Fibroblast of skin of abdomen (primary cell): ENCODE measurements at regions not wholly inside any gene's neighbourhood (a gene's known extent, or its start where the extent isn't known, plus 50 kb on each side); places are given as distances from the start of the nearest gene placed in this dataset.
A peak's percentile ranks its signal among the peaks of the same experiment; 100 is the strongest.
"Not testable (repeated sequence)": the region's sequence is repeated elsewhere in the genome, so short reads cannot be mapped to it uniquely, and the experiment has no call there.

Experiments
- DNase-seq: peaks from one replicate; pipeline ENCODE4 v3.0.0-alpha.2; 2013

DNA sequence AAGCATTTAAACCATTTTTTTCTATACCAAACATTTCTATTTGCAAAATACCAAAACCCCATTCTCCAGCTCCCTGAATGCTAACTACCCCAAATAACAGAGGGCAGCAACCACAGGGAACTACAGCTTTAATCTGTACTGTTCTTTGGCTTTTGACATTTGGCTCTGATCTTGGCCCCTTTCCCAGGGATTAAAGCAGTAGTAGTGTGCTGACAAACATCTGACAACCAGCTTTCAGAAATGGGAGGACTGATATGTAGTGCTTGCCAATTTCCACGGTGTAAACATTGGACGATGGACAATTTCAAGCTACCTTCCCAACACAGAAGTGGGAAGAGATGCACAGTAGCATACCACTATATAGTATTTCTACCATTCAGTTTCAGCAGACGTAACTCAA is 88.4 kb upstream of the TEAD1 start:
- DNase-seq, result no peak

DNA sequence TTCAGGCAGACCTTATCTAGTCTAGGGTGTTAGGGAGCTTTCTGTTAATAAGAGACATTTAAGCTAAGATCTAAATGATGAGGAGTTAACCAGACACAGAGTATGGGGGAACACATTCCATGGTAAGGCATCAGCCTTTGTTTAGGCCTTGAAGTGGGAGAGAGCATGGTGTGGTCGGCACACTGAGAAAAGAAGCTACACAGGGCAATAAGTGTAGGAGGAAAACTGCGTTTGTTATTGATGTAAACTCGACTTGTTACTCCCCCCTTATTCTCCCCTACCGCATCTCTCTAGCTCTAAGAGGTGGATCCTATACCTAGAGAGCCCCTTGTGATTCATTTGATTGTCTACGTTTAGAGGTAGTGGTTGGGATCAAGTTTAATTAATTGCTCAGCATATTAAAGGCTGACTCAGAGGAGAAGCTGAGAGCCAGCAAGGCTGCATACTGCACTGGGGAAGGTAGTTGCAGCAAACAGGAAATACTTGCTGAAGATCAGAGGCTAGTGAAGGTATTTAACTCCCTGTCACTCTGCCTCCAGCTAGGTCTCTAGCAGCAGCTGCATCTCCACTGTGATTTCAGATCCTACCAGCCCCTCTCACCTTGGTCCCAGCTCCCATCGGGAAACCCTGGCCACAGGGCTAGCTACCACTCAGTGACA is 86.8 kb upstream of the TEAD1 start:
- DNase-seq, result peak; percentile 81

- DNase-seq, result no peak
These were observed 82.5 kb upstream of the TEAD1 start for GRCh38 chr11:12591706-12592105.

GRCh38 chr11:12592283-12592682 is 81.9 kb upstream of the TEAD1 start:
- DNase-seq, result no peak

- DNase-seq, result not testable (repeated sequence)
These were observed 79.0 kb upstream of the TEAD1 start for GRCh38 chr11:12595089-12595847.

GRCh38 chr11:12598330-12599256 is 75.6 kb upstream of the TEAD1 start:
- DNase-seq, result peak; percentile 75

DNA sequence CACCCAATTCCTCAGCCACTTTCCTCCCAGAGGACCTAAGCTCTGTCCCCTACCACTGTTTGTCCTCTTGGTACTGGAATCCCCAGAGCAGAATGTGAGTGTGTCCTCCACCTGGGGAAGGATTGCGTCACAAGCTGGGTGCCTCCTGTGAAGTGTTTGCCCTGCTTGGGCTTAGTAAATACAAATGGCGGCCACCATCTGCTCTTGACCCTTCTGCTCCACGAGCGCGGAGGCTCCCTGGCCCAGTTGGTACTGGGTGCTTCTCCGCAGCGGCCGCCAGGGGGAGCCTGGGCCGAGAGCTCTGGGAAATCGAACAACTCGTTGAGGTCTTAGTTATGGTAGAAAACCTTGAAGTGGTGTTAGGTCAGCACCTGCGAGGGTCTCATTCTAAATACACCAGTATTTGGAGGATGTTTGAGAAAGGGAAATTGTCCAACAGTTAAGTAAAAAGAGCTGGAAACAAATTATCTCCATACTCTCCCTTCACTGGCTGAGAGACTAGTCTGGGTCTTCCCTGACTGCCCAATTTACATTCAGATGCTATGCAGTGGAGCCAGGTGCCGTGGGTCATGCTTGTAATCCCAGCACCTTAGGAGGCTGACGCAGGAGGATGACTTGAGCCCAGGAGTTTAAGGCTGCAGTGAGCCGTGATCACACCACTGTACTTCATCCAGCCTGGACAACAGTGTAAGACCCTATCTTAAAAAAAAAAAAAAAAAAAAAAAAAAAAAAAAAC is 74.6 kb upstream of the TEAD1 start:
- no peak for DNase-seq

DNA sequence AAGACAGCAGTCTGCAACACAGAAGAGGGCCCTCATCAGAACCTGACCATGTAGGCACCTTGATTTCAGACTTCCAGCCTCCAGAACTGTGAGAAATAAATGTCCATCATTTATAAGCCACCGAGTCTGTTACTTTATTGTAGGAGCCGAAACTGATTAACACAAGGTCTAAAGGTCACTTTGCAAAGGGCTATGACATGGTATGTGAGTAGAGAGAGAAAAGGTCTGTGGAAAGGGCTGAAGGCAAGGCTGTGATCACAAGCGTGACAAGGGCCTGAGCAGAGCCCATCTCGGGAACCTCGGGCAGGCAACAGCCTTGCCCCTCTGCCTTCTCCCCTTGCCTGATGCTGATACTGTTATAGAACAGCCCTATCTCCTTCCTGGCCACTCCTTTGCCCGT is 73.4 kb upstream of the TEAD1 start:
- no peak for DNase-seq

DNA sequence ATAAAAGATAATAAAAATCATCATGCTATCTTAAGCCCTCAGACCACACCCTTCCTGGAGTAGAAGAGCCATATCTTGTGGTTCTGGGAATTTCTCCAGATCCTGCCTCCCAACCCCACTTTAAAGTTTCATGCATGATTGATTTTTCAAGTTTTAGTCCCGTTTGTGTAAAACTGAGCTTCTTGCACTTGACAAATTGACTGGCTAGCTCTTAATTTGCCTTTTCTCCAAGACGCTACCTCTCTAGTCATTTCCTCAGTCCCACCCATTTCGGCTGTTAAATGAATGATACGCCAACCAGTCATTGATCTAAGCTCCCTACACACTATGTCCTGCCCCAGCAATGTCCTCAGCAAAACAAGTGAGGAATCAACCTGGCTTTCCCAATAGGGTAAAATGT is 71.8 kb upstream of the TEAD1 start:
- DNase-seq, result peak; percentile 81

DNA sequence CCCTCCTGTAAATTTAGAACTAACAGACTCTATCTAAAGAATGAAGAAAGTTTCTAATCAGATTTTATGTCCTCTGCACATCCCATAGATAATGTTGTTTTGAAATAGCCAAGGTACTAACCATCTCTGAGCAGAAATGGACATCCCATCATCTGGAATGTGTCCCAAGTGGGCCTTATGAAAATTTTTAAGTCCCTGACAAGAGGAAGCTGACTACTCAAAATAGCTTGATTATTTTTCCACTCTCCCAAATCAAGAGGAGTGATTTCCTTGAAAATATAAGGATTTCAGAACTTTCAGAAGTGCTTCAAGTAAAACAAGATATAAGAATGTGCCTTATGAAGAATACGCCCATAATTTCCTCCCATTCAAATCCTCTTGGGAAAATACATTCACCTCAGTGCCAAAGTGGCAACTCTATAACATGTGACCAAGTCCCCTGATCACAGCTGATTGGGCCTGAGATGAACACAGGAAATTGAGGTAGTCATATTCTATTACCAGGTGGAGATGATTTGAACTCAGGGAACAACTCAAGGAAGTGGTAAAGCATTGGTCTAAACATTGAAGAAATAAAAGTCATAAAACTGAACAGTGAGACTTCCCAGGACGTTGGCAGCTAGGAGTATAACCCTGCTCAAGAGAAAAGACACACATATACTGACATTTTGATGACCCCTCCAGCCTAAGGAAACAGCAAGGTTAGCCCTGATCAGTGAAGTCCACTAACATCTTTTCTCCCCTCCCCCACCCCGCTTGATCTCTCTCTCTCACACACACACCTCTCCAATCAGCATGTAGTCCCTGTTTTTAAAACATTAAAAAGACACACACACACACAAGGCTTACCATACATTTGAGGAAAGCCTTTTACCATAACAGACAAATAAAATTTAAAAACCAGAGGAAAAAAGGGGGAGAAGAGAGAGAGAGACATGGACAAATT is 70.8 kb upstream of the TEAD1 start:
- no peak for DNase-seq

DNA sequence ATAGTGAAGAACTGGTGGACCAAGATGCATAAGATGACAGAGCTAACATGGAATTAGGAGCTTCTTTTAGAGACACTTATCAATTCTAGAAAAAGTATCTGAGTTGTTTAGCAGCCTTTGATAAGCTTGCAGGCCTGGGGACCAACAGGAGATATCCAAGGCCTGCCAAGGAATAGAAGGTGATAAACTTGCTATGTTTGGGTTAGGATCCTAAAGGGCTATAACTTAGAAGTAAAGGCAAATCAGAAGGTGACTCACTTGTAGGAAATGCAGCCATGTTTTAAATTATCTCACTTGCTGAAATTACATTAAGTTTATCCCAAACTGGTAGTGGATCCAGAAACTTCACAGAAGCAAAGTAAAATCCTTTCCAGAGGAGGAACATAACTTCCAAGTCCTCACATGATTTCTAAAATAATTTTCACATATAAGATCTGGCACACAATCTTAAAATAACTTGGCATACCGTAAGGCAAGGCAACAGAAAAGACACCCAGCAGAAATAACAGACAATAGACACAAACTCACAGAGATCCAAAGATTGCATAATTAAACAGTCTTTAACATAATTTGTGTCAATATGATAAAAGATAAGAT is 69.6 kb upstream of the TEAD1 start:
- peak; percentile 58 for DNase-seq

DNA sequence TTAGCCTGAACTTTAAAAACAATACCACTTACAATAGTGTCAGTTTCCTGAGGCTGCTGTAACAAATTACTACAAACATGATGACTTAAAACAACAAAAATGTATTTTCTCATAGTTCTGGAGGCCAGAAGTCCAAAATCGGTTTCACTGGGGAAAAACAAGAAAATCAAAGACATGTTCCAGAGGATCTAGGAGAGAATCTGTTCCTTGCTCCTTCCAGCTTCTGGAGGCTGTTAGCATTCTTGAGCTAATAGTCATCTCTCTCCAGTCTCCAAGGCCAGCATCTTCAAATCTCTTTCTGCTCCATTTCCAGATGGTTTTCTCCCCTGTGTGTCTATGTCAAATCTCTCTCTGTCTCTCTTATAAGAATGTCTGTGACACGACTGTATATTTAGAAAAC is 67.6 kb upstream of the TEAD1 start:
- DNase-seq, result peak; percentile 93

- not testable (repeated sequence) for DNase-seq
These were observed 65.5 kb upstream of the TEAD1 start for GRCh38 chr11:12608678-12609077.

DNA sequence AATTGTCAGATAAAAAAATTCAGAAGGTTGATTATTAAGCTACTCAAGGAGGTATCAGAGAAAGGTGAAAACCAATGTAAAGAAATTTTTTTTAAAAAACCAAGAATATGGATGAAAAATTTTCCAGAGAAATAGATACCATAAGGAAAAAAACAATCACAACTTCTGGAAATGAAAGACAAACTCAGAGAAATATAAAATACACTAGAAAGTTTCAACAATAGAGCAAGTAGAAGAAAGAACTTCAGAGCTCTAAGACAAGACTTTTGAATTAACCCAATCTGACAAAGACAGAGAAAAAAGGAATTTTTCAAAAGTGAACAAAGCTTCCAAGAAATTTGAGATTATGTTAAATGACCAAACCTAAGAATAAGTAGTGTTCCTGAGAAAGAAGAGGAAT is 62.9 kb upstream of the TEAD1 start:
- no peak for DNase-seq

GRCh38 chr11:12617632-12618031 is 56.6 kb upstream of the TEAD1 start:
- no peak for DNase-seq

DNA sequence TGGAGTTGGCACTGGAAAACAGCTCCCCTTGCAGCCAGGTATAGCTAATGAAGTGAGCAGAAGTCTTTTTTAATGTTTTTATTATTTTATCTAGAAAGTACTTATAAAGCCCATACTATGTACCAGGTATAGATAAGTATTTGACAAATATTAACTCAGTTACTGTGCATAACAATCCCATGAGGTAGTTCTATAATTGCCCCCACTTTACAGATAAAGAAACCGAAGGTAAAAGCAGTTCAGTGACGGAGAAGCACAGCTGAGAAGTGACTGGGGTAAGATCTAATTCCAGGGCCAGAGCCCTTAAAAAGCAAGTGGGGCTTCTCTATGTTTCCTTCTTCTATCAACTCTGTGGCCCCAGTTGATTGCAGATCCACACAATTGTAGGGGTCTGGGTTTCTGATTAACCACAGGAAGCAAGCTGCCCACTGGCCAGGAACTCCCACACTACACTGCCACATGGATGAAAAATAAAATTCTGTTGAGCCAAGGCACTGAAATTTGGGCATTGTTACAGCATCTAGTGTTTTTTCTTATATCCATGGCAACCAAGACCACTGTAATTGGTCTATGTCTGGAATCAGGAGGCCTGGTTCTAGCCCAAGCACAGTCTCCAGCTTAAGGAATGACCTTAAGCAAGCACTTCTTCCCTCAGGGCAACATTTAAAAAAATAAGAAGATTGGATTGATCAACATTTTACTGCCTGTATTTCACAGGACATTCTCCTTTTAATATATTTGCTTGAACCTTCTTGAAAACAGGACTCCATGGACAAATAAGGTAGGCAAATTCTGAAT is 55.3 kb upstream of the TEAD1 start:
- DNase-seq, result no peak

DNA sequence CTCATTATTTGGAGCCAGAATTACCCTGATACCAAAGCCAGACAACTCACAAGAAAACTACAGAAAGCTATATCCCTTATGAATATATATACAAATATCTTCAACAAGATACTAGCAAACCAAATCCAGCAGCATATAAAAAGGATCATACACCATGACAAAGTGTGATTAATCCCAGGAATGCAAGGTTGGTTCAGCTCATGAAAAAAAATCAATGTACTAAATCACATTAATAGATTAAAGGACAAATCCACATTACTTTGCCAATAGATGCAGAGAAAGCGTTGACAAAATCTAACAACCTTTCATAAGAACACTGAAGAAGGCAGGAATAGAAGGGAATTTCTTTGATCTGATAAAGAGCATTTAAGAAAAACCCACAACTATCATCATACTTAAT is 50.4 kb upstream of the TEAD1 start:
- no peak for DNase-seq
